H1 (cell line): ENCODE measurements at regions not wholly inside any gene's neighbourhood (a gene's known extent, or its start where the extent isn't known, plus 50 kb on each side); places are given as distances from the start of the nearest gene placed in this dataset.

ENCODE experiments used
- CTCF ChIA-PET: fragments of 300-600 bp; sonication (Branson Sonifier 250); formaldehyde crosslinking; loops from one replicate; lab custom pipeline; 2021; ENCODE audit not compliant: partially characterized antibody; lab: Charles Lee
- POLR2A ChIA-PET: fragments of 300-600 bp; sonication (Branson Sonifier 250); formaldehyde crosslinking; loops from one replicate; lab custom pipeline; 2021; ENCODE audit warnings: inconsistent platforms; ENCODE audit not compliant: partially characterized antibody; lab: Charles Lee
- DNase-seq, 2 experiments: peaks; one replicate each; pipeline versions ENCODE4 v3.0.0 to v3.0.0-alpha.2; 2010 to 2022; ENCODE audit warnings: low spot score in 2 of 2, low read depth in 1 of 2, mixed read lengths in 1 of 2
- FAIRE-seq: peaks from 2 replicates; lab custom pipeline; 2011; peaks lifted over from hg19 to GRCh38; lab: Jason Lieb, UNC
- H2AFZ ChIP-seq: 2 replicates; pipeline ENCODE4 v1.8.1; 2012; ENCODE audit warnings: low read length, inconsistent platforms
- H2AK5ac ChIP-seq: 2 replicates; pipeline ENCODE4 v1.6.1; 2013; ENCODE audit warnings: low read depth, low read length
- H2BK120ac ChIP-seq: replicated peaks from 2 replicates; pipeline ENCODE3; 2013; ENCODE audit warnings: low read depth, low read length, inconsistent platforms
- H2BK12ac ChIP-seq: 2 replicates; pipeline ENCODE4 v1.6.1; 2013; ENCODE audit warnings: low read depth, low read length
- H2BK15ac ChIP-seq: 2 replicates; pipeline ENCODE4 v1.6.1; 2013; ENCODE audit warnings: low read length
- H2BK20ac ChIP-seq: 2 replicates; pipeline ENCODE4 v1.6.1; 2013; ENCODE audit warnings: low read length
- H2BK5ac ChIP-seq: 2 replicates; pipeline ENCODE4 v1.6.1; 2013; ENCODE audit warnings: low read depth, low read length
- H3K14ac ChIP-seq: 2 replicates; pipeline ENCODE4 v1.6.1; 2013; ENCODE audit warnings: inconsistent platforms; ENCODE audit not compliant: insufficient read length
- H3K18ac ChIP-seq: 2 replicates; pipeline ENCODE4 v1.6.1; 2013; ENCODE audit warnings: low read length; ENCODE audit errors: extremely low read depth
- H3K23ac ChIP-seq: 2 replicates; pipeline ENCODE4 v1.6.1; 2013; ENCODE audit warnings: inconsistent platforms; ENCODE audit not compliant: insufficient read length
- H3K23me2 ChIP-seq: 2 replicates; pipeline ENCODE4 v1.6.1; 2013; ENCODE audit warnings: low read depth, low read length
- H3K27ac ChIP-seq: 2 replicates; pipeline ENCODE4 v1.6.1; 2011; ENCODE audit warnings: low read depth, low read length, inconsistent platforms
- H3K27me3 ChIP-seq, 4 experiments: replicated peaks in 1 of 4; 1 replicate in 1 of 4; 2 replicates in 3 of 4; pipeline versions ENCODE4 v1.6.1 to v1.8.1; 2011 to 2013; ENCODE audit warnings: low read length in 3 of 4, mild to moderate bottlenecking in 3 of 4, inconsistent platforms in 2 of 4, mixed read lengths in 2 of 4, moderate library complexity in 1 of 4; ENCODE audit not compliant: control insufficient read depth in 3 of 4, insufficient read depth in 3 of 4; ENCODE audit errors: extremely low read depth in 1 of 4
- H3K36me3 ChIP-seq, 4 experiments: 2 replicates each; pipeline versions ENCODE4 v1.6.1 to v1.8.1; 2011 to 2013; ENCODE audit warnings: mild to moderate bottlenecking in 4 of 4, low read length in 3 of 4, moderate library complexity in 2 of 4, control low read depth in 1 of 4, inconsistent platforms in 1 of 4; ENCODE audit not compliant: insufficient read depth in 4 of 4, control insufficient read depth in 2 of 4
- H3K4ac ChIP-seq: replicated peaks from 2 replicates; pipeline ENCODE3; 2013; ENCODE audit warnings: low read length, low read depth, mixed read lengths, inconsistent platforms; ENCODE audit not compliant: insufficient read length
- H3K4me1 ChIP-seq, 4 experiments: replicated peaks in 1 of 4; 1 replicate in 1 of 4; 2 replicates in 3 of 4; pipeline versions ENCODE4 v1.6.1 to v1.8.1; 2011 to 2013; ENCODE audit warnings: low read length in 3 of 4, inconsistent platforms in 2 of 4, mixed read lengths in 1 of 4; ENCODE audit not compliant: insufficient read depth in 4 of 4, control insufficient read depth in 3 of 4
- H3K4me2 ChIP-seq, 2 experiments: 2 replicates each; pipeline versions ENCODE4 v1.6.1 to v1.8.1; 2011 to 2013; ENCODE audit warnings: low read depth in 2 of 2, low read length in 2 of 2, control low read depth in 1 of 2, inconsistent platforms in 1 of 2, mild to moderate bottlenecking in 1 of 2; ENCODE audit not compliant: insufficient read depth in 1 of 2
- H3K4me3 ChIP-seq, 4 experiments: fragments of 200-600, 300-600 bp in 1 of 4; sonication (generic), shearing (Covaris generic), sonication (Bioruptor Twin) in 1 of 4; 2 replicates each; pipeline versions ENCODE4 v1.5.1 to v1.8.1; 2011 to 2016; ENCODE audit warnings: low read length in 4 of 4, low read depth in 3 of 4, control low read depth in 2 of 4, inconsistent platforms in 2 of 4, mild to moderate bottlenecking in 2 of 4, mixed read lengths in 1 of 4, moderate library complexity in 1 of 4; ENCODE audit not compliant: insufficient read depth in 2 of 4; ENCODE audit errors: extremely low read depth in 1 of 4
- H3K56ac ChIP-seq: replicated peaks from 2 replicates; pipeline ENCODE3; 2013; ENCODE audit warnings: low read depth, mild to moderate bottlenecking, mixed read lengths, low read length, inconsistent platforms; ENCODE audit not compliant: insufficient read length
- H3K79me1 ChIP-seq: 2 replicates; pipeline ENCODE4 v1.6.1; 2013; ENCODE audit warnings: low read depth, low read length, control low read depth
- H3K79me2 ChIP-seq, 2 experiments: 2 replicates each; pipeline versions ENCODE4 v1.6.1 to v1.8.1; 2012 to 2013; ENCODE audit warnings: low read length in 2 of 2, mild to moderate bottlenecking in 2 of 2, inconsistent platforms in 1 of 2; ENCODE audit not compliant: insufficient read depth in 2 of 2, control insufficient read depth in 1 of 2
- H3K9ac ChIP-seq, 4 experiments: replicated peaks in 1 of 4; 1 replicate in 1 of 4; 2 replicates in 3 of 4; pipeline versions ENCODE4 v1.6.1 to v1.8.1; 2011 to 2013; ENCODE audit warnings: low read depth in 3 of 4, low read length in 3 of 4, control low read depth in 2 of 4, mild to moderate bottlenecking in 2 of 4, moderate library complexity in 2 of 4, inconsistent platforms in 1 of 4; ENCODE audit errors: extremely low read depth in 1 of 4
- H3K9me3 ChIP-seq, 2 experiments: 2 replicates each; pipeline versions ENCODE4 v1.6.1 to v1.8.1; 2012 to 2013; ENCODE audit warnings: mild to moderate bottlenecking in 2 of 2, moderate library complexity in 2 of 2, control low read depth in 1 of 2, inconsistent platforms in 1 of 2, low read depth in 1 of 2, low read length in 1 of 2, mixed read lengths in 1 of 2; ENCODE audit not compliant: insufficient read depth in 2 of 2
- H4K20me1 ChIP-seq, 2 experiments: replicated peaks in 1 of 2; 2 replicates each; pipeline versions ENCODE3 to v1.8.1; 2011 to 2013; ENCODE audit warnings: inconsistent platforms in 2 of 2, low read length in 2 of 2, mild to moderate bottlenecking in 1 of 2; ENCODE audit not compliant: insufficient read depth in 2 of 2, control insufficient read depth in 1 of 2
- H4K5ac ChIP-seq: 2 replicates; pipeline ENCODE4 v1.6.1; 2013; ENCODE audit warnings: low read length, low read depth, mixed read lengths, inconsistent platforms; ENCODE audit not compliant: insufficient read length
- H4K8ac ChIP-seq: 2 replicates; pipeline ENCODE4 v1.8.0; 2013; ENCODE audit warnings: mild to moderate bottlenecking, moderate library complexity, low read length, inconsistent platforms; ENCODE audit not compliant: insufficient read depth; ENCODE audit errors: extremely low read depth
- H4K91ac ChIP-seq: replicated peaks from 2 replicates; pipeline ENCODE3; 2013; ENCODE audit warnings: low read length, mixed read lengths, inconsistent platforms; ENCODE audit not compliant: insufficient read length
- EP300 ChIP-seq, 2 experiments: IDR thresholded peaks; 1 replicate in 1 of 2; 2 replicates in 1 of 2; pipeline ENCODE4 v1.6.1; 2011 to 2012; ENCODE audit warnings: low read depth in 2 of 2, low read length in 2 of 2, mild to moderate bottlenecking in 2 of 2, borderline replicate concordance in 1 of 2, inconsistent platforms in 1 of 2, moderate library complexity in 1 of 2
- POLR2AphosphoS5 ChIP-seq: IDR thresholded peaks from 2 replicates; pipeline ENCODE4 v1.6.1; 2011; ENCODE audit warnings: low read depth, low read length
- WGBS, 2 experiments: shearing (Covaris generic) in 1 of 2; methylation state at CpG; one replicate each; pipeline versions ENCODE4 v1.1.6 to v1.1.7; 2013 to 2015; ENCODE audit warnings: low lambda C conversion rate in 2 of 2, mixed read lengths in 2 of 2, inconsistent platforms in 1 of 2, low coverage in 1 of 2, missing lambda C conversion rate in 1 of 2; ENCODE audit not compliant: insufficient replicate concordance in 2 of 2, insufficient coverage in 1 of 2, insufficient read length in 1 of 2; ENCODE audit errors: extremely low coverage in 1 of 2, missing lambda C conversion rate in 1 of 2; 5-methylcytosine and 5-hydroxymethylcytosine counted together

- Histone ChIP-seq H2BK20ac (no peak overlapping the region), H2BK5ac (no peak overlapping the region), H4K91ac (no peak overlapping the region), H3K56ac (no peak overlapping the region), H3K4me1 (peaks cover 0 to 1% (median 0%) of the 10 kb centered on the region in 4 experiments; a peak in 1 of 7 replicates), H2AK5ac (no peak overlapping the region), H3K14ac (no peak overlapping the region), H3K4me2 (no peak overlapping the region), H3K18ac (no peak overlapping the region), H2BK120ac (no peak overlapping the region), H3K9ac (no peak overlapping the region), H3K27me3 (no peaks in the 10 kb centered on the region), H4K20me1 (no peaks in the 10 kb centered on the region), H3K23ac (no peak overlapping the region), H3K79me2 (no peaks in the 10 kb centered on the region), H2BK12ac (no peak overlapping the region), H3K27ac (no peak overlapping the region), H4K5ac (no peak overlapping the region), H3K79me1 (no peaks in the 10 kb centered on the region), H4K8ac (no peak overlapping the region), H3K4ac (no peak overlapping the region), H2AFZ (no peak overlapping the region), H3K23me2 (no peaks in the 10 kb centered on the region), H3K9me3 (no peaks in the 10 kb centered on the region), H2BK15ac (no peak overlapping the region), H3K4me3 (no peak overlapping the region), H3K36me3 (no peaks in the 10 kb centered on the region)
- WGBS, 2 experiments, result 60% methylated on average over 1 of the region's 1 CpG; no CpG with 5 or more reads in 1 of the 2 experiments
- DNase-seq (no peak), FAIRE-seq (no peak)
- CTCF ChIA-PET, result interaction anchor here (0.7 to 1.6 kb wide), 2 partner anchors 109 to 139 kb away, joined by 4 to 6 read pairs; no protein-coding TSS in a partner anchor
- TF ChIP-seq POLR2AphosphoS5, result no peak
- TF ChIP-seq EP300 (IDR thresholded peaks at IDR 0.05; ENCODE audit: borderline replicate concordance in 1 of 2, low read depth in 2 of 2, low read length in 2 of 2), result no peak
- POLR2A ChIA-PET, result no interaction called here
These were observed 120.0 kb upstream of the OSR1 start for GRCh38 chr2:19478409-19478808.
